ENCODE measurements at regions not wholly inside any gene's neighbourhood (a gene's known extent, or its start where the extent isn't known, plus 50 kb on each side); places are given as distances from the start of the nearest gene placed in this dataset.

DNA sequence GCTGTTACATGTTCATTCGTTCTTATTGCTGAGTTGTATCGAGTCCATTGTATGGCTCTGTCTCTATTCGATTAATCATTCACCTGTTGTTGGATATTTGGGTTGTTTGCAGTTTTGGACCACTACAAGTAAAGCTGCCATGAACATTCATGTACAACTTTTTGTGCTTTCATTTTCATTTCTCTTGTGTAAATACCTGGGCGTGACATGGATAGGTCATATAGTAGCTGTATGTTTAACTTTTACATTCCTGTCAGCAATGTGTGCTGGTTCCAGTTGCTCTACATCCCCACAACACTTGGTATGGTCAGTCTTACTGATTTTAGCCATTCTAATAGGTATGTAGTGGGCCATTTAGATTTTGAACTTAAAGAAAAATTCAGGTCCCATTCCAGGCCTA is 194.2 kb upstream of the PLET1 start:
- DNase-seq (ENCODE audit: low read depth): no peak
- H3K4me3 ChIP-seq (ENCODE audit: low read length): no peak overlapping the region
- TF ChIP-seq CTCF (conservative IDR thresholded peaks at IDR 0.05; ENCODE audit: low read length): no peak

- no peak for DNase-seq (ENCODE audit: low read depth)
- H3K4me3 ChIP-seq (ENCODE audit: low read length): no peak overlapping the region
- no peak for TF ChIP-seq CTCF (conservative IDR thresholded peaks at IDR 0.05; ENCODE audit: low read length)
Observed at GRCh38 chr11:112455791-112456190, 195.1 kb upstream of the PLET1 start.

- no peak overlapping the region for H3K4me3 ChIP-seq (ENCODE audit: low read length)
- no peak for DNase-seq (ENCODE audit: low read depth)
- TF ChIP-seq CTCF (conservative IDR thresholded peaks at IDR 0.05; ENCODE audit: low read length): no peak
Observed at GRCh38 chr11:112457532-112457931, 196.9 kb upstream of the PLET1 start.

DNA sequence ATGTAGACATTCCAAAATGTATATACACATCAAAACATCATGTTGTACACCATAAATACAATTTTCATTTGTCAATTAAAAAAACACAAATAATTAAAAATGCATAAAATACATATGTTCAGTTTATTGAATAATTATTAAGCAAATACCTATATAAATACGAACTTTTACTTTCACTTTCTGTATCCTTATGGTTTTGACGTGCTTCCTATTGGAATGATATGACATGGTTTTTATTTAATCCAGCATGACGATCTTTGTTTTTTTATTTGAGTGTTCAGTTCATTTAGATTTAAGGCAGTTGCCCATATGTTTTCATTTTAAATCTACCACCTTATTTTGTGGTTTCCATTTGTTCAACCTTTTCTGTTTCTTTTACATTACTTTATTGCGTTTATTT is 198.3 kb upstream of the PLET1 start:
- peak overlapping the region; percentile 37 for H3K4me3 ChIP-seq (ENCODE audit: low read length)
- no peak for DNase-seq (ENCODE audit: low read depth)
- no peak for TF ChIP-seq CTCF (conservative IDR thresholded peaks at IDR 0.05; ENCODE audit: low read length)

DNA sequence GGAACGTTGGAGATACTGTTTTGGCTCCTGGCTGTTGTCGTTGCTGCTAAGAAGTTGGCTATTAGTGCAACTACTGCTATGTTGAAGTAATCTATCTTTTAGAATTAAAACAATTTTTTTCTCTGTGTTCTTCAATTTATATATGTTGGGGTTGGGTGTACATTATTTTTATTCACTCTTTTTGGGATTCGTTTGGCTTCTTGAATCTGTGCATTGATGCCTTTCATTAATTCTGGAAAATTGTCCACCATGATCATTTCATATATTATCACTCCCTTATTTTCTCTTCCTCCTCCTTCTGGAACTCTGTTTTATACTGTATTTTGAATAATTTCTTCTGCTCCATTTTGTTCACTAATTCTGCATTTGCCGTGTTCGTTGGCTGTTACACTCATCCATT is 199.5 kb upstream of the PLET1 start:
- no peak for TF ChIP-seq CTCF (conservative IDR thresholded peaks at IDR 0.05; ENCODE audit: low read length)
- no peak for DNase-seq (ENCODE audit: low read depth)
- no peak overlapping the region for H3K4me3 ChIP-seq (ENCODE audit: low read length)

DNA sequence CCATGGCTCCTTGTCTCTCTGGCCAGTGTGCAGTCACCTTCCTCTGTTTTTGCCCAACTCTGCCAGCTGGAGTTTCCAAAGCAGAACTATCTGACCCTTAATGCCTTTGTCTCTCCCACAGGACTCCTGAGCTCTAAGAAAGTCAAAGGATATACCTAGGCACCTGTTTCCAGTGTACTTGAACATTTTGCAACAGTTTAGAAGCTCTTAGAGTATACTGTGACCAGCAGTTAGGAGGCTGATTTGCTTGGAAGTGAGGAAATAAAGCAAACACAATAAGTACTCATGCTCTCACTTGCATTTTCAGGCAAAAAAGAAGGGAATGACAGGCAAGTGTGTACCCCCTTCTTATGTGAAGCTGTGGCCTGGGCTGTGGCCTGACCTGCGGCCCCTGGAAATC is 204.3 kb upstream of the PLET1 start:
- no peak overlapping the region for H3K4me3 ChIP-seq (ENCODE audit: low read length)
- DNase-seq (ENCODE audit: low read depth): no peak
- no peak for TF ChIP-seq CTCF (conservative IDR thresholded peaks at IDR 0.05; ENCODE audit: low read length)

DNA sequence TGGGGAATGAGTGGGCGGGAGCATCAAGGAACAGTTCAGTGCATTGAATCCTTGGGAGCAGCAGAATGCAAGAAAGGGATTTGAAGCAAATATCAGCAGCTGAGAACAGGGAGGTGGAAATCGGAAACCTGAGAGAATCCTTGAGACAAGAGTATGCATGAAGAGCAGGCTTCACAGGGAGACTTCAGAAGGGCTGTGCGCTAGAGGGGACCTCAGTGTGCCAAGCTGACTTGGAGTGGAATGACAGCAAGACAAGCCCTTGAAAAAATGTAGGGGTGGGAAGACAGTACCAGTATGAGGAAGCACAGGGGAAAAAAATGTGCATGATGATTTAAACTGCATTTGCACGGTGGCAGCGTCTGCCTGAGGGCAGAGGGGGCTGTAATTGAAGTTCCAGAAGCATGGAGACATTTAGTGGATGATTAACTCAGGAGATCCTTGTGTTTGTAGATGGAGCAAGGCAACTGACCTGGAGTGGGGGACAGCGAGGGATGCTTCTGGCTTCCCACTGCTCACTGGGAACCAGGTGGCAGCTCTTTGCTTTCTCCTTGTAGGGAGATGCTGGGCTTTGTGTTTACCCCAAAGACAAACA is 204.9 kb upstream of the PLET1 start:
- no peak overlapping the region for H3K4me3 ChIP-seq (ENCODE audit: low read length)
- DNase-seq (ENCODE audit: low read depth): no peak
- TF ChIP-seq CTCF (conservative IDR thresholded peaks at IDR 0.05; ENCODE audit: low read length): no peak

Measured in AG10803 (cell line).